H9 (cell line): ENCODE measurements at regions not wholly inside any gene's neighbourhood (a gene's known extent, or its start where the extent isn't known, plus 50 kb on each side); places are given as distances from the start of the nearest gene placed in this dataset.

Experiments
- DNase-seq: peaks from one replicate; pipeline ENCODE4 v3.0.0-alpha.2; 2017
- H2AFZ ChIP-seq: one replicate; pipeline ENCODE4 v1.6.1; 2013; ENCODE audit warnings: mild to moderate bottlenecking, low read length, control low read depth, moderate library complexity
- H2AK5ac ChIP-seq: 2 replicates; pipeline ENCODE4 v1.6.1; 2013; ENCODE audit warnings: low read length, control low read depth, mixed read lengths; ENCODE audit not compliant: insufficient read length
- H2BK120ac ChIP-seq: one replicate; pipeline ENCODE4 v1.6.1; 2013; ENCODE audit warnings: low read depth, mild to moderate bottlenecking, low read length, control low read depth, inconsistent platforms; ENCODE audit not compliant: poor library complexity, severe bottlenecking
- H2BK12ac ChIP-seq: 2 replicates; pipeline ENCODE4 v1.6.1; 2013; ENCODE audit warnings: low read length, control low read depth, mixed read lengths, low read depth; ENCODE audit not compliant: insufficient read length
- H2BK15ac ChIP-seq: 2 replicates; pipeline ENCODE4 v1.6.1; 2013; ENCODE audit warnings: low read depth, low read length, control low read depth
- H2BK20ac ChIP-seq: one replicate; pipeline ENCODE4 v1.6.1; 2013; ENCODE audit warnings: low read depth, mild to moderate bottlenecking, low read length, control low read depth, inconsistent platforms; ENCODE audit not compliant: poor library complexity, severe bottlenecking
- H2BK5ac ChIP-seq: 2 replicates; pipeline ENCODE4 v1.6.1; 2013; ENCODE audit warnings: low read length, control low read depth, mixed read lengths; ENCODE audit not compliant: insufficient read length
- H3K14ac ChIP-seq: 2 replicates; pipeline ENCODE4 v1.6.1; 2013; ENCODE audit warnings: low read length, control low read depth; ENCODE audit not compliant: insufficient read depth
- H3K18ac ChIP-seq: 2 replicates; pipeline ENCODE4 v1.6.1; 2013; ENCODE audit warnings: low read depth, mild to moderate bottlenecking, mixed read lengths, low read length, control low read depth; ENCODE audit not compliant: insufficient read length
- H3K23ac ChIP-seq: 2 replicates; pipeline ENCODE4 v1.6.1; 2013; ENCODE audit warnings: low read length, control low read depth, mixed read lengths, low read depth; ENCODE audit not compliant: insufficient read length
- H3K23me2 ChIP-seq: 2 replicates; pipeline ENCODE4 v1.6.1; 2013; ENCODE audit warnings: low read depth, mild to moderate bottlenecking, mixed read lengths, low read length, control low read depth; ENCODE audit not compliant: insufficient read length, poor library complexity, severe bottlenecking
- H3K27ac ChIP-seq: 2 replicates; pipeline ENCODE4 v1.5.1; 2013; ENCODE audit warnings: low read length, control low read depth, mixed read lengths, low read depth; ENCODE audit not compliant: insufficient read length
- H3K27me3 ChIP-seq: 2 replicates; pipeline ENCODE4 v1.6.1; 2013; ENCODE audit warnings: low read length, control low read depth, inconsistent platforms; ENCODE audit not compliant: insufficient read depth
- H3K4ac ChIP-seq: 2 replicates; pipeline ENCODE4 v1.6.1; 2013; ENCODE audit warnings: low read depth, mild to moderate bottlenecking, control low read depth, inconsistent platforms, low read length, moderate library complexity
- H3K4me1 ChIP-seq: 2 replicates; pipeline ENCODE4 v1.6.1; 2013; ENCODE audit warnings: low read length, control low read depth, inconsistent platforms; ENCODE audit not compliant: insufficient read depth
- H3K4me2 ChIP-seq: 2 replicates; pipeline ENCODE4 v1.6.1; 2013; ENCODE audit warnings: low read length, control low read depth, mixed read lengths; ENCODE audit not compliant: insufficient read length, insufficient read depth
- H3K56ac ChIP-seq: 2 replicates; pipeline ENCODE4 v1.6.1; 2013; ENCODE audit warnings: low read depth, mild to moderate bottlenecking, mixed read lengths, low read length, control low read depth; ENCODE audit not compliant: insufficient read length
- H3K79me1 ChIP-seq: 2 replicates; pipeline ENCODE4 v1.6.1; 2013; ENCODE audit warnings: low read depth, mild to moderate bottlenecking, moderate library complexity, low read length, control low read depth, inconsistent platforms; ENCODE audit not compliant: insufficient read depth, poor library complexity, severe bottlenecking
- H3K79me2 ChIP-seq: 2 replicates; pipeline ENCODE4 v1.6.1; 2013; ENCODE audit warnings: low read length, control low read depth, inconsistent platforms; ENCODE audit not compliant: insufficient read depth
- H3K9ac ChIP-seq: 2 replicates; pipeline ENCODE4 v1.6.1; 2013; ENCODE audit warnings: low read length, control low read depth, mixed read lengths; ENCODE audit not compliant: insufficient read length; ENCODE audit errors: extremely low read depth
- H3K9me3 ChIP-seq: one replicate; pipeline ENCODE4 v1.6.1; 2013; ENCODE audit warnings: low read depth, low read length, inconsistent platforms; ENCODE audit not compliant: control insufficient read depth
- H3T11ph ChIP-seq: one replicate; pipeline ENCODE4 v1.6.1; 2013; ENCODE audit warnings: mild to moderate bottlenecking, low read length, control low read depth, inconsistent platforms
- H4K20me1 ChIP-seq: one replicate; pipeline ENCODE4 v1.6.1; 2013; ENCODE audit not compliant: control insufficient read depth, insufficient read length, insufficient read depth
- H4K5ac ChIP-seq: 2 replicates; pipeline ENCODE4 v1.6.1; 2013; ENCODE audit warnings: low read depth, mild to moderate bottlenecking, mixed read lengths, low read length, control low read depth; ENCODE audit not compliant: insufficient read length
- H4K8ac ChIP-seq: replicated peaks from 2 replicates; pipeline ENCODE4 v1.6.1; 2013; ENCODE audit warnings: low read length, control low read depth, mixed read lengths, low read depth; ENCODE audit not compliant: insufficient read length
- H4K91ac ChIP-seq: 2 replicates; pipeline ENCODE4 v1.6.1; 2013; ENCODE audit warnings: low read depth, mild to moderate bottlenecking, moderate library complexity, mixed read lengths, low read length, control low read depth; ENCODE audit not compliant: insufficient read length
- H3K27ac Mint-ChIP-seq, 3 experiments: 2 replicates in 2 of 3; 3 replicates in 1 of 3; pipeline ENCODE4 v1.8.0; 2020 to 2021; ENCODE audit warnings: mixed read lengths in 3 of 3, mild to moderate bottlenecking in 1 of 3, moderate library complexity in 1 of 3
- H3K27me3 Mint-ChIP-seq: 2 replicates; pipeline ENCODE4 v1.8.0; 2021; ENCODE audit warnings: low read depth, mild to moderate bottlenecking, moderate library complexity, mixed read lengths
- H3K36me3 Mint-ChIP-seq, 3 experiments: 2 replicates in 2 of 3; 3 replicates in 1 of 3; pipeline ENCODE4 v1.8.0; 2020 to 2021; ENCODE audit warnings: low read depth in 3 of 3, mixed read lengths in 3 of 3; ENCODE audit not compliant: insufficient read depth in 1 of 3
- H3K4me1 Mint-ChIP-seq, 2 experiments: 2 replicates each; pipeline ENCODE4 v1.8.0; 2020; ENCODE audit warnings: mixed read lengths in 2 of 2
- H3K4me3 Mint-ChIP-seq, 2 experiments: 2 replicates in 1 of 2; 3 replicates in 1 of 2; pipeline ENCODE4 v1.8.0; 2020 to 2021; ENCODE audit warnings: mild to moderate bottlenecking in 2 of 2, mixed read lengths in 2 of 2, moderate library complexity in 1 of 2
- H3K9me3 Mint-ChIP-seq, 2 experiments: 2 replicates in 1 of 2; 3 replicates in 1 of 2; pipeline ENCODE4 v1.8.0; 2020; ENCODE audit warnings: mild to moderate bottlenecking in 2 of 2, mixed read lengths in 2 of 2, moderate library complexity in 1 of 2
- CTCF ChIP-seq: fragments of 200-600 bp; sonication (generic); conservative IDR thresholded peaks from 3 replicates; pipeline ENCODE4 v1.8.0; 2021; ENCODE audit warnings: antibody characterized with exemption, mild to moderate bottlenecking
- WGBS: extraction: QIAGEN DNeasy Blood & Tissue Kit; methylation state at CpG from one replicate; pipeline ENCODE4 v1.1.7; 2013; ENCODE audit warnings: missing lambda C conversion rate, low lambda C conversion rate, mixed read lengths; ENCODE audit not compliant: insufficient read length; ENCODE audit errors: extremely low coverage; 5-methylcytosine and 5-hydroxymethylcytosine counted together

DNA sequence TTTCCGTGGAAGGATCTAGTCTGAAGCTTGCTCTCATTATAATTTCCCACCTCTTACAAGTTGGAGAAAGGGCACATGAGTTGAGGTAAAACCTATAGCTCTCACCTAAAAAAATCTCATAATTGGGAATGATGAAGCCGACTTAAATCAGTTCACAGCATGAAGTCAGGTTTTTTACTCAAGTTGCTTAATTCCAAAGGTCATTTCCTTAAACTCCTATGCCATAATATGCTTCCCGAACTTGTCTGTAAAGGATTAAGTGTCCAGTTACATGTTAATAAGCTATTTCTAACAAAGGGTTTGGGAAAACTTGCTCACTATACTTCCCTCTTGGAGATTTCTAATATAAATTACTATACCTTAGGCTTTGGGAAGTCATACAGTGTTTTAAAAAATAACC is 481.2 kb downstream of the NUP35 start:
- Histone ChIP-seq H3K14ac (no peak overlapping the region), H2BK15ac (no peak overlapping the region), H3T11ph (no peak overlapping the region), H3K9me3 (no peaks in the 10 kb centered on the region), H3K56ac (no peak overlapping the region), H3K4me2 (no peak overlapping the region), H4K8ac (no peak overlapping the region), H3K79me1 (no peaks in the 10 kb centered on the region), H4K5ac (no peak overlapping the region), H2BK20ac (no peak overlapping the region), H2BK12ac (no peak overlapping the region), H2BK120ac (no peak overlapping the region), H2BK5ac (no peak overlapping the region), H3K9ac (no peak overlapping the region), H3K4ac (no peak overlapping the region), H3K79me2 (no peaks in the 10 kb centered on the region), H2AK5ac (no peak overlapping the region), H3K4me1 (no peaks in the 10 kb centered on the region; the same call in 1 of the 2 replicates), H3K27ac (no peak overlapping the region), H4K91ac (no peak overlapping the region), H4K20me1 (no peaks in the 10 kb centered on the region), H3K18ac (no peak overlapping the region), H3K27me3 (no peaks in the 10 kb centered on the region), H3K23me2 (no peaks in the 10 kb centered on the region), H2AFZ (no peak overlapping the region), H3K23ac (no peak overlapping the region)
- Mint-ChIP-seq H3K27me3 (no peaks in the 10 kb centered on the region), H3K9me3 (no peaks in the 10 kb centered on the region), H3K4me3 (no peak overlapping the region), H3K27ac (no peak overlapping the region), H3K4me1 (peaks cover 9 to 16% of the 10 kb centered on the region in 2 experiments), H3K36me3 (no peaks in the 10 kb centered on the region)
- TF ChIP-seq CTCF, result no peak
- WGBS, result no CpG with 5 or more reads among the region's 3 CpGs
- DNase-seq, result no peak
